ENCODE measurements at regions not wholly inside any gene's neighbourhood (a gene's known extent, or its start where the extent isn't known, plus 50 kb on each side); places are given as distances from the start of the nearest gene placed in this dataset.

GRCh38 chr7:17194656-17195055 lies 103.8 kb upstream of the AHR start:
- ChIA-PET POLR2A (no interaction called here), CTCF (interaction anchor here (1.1 kb wide), 1 partner anchor 212 kb away, joined by 3 read pairs; no protein-coding TSS in a partner anchor)
- FAIRE-seq (no peak), DNase-seq (ENCODE audit: low read depth in 1 of 2, low spot score in 1 of 2) (no peak), ATAC-seq (no peak)
- H3K4me2 ChIP-seq = no peak overlapping the region
- H3K9me3 ChIP-seq = no peaks in the 10 kb centered on the region
- H3K4me1 ChIP-seq = no peaks in the 10 kb centered on the region
- no peak for TF ChIP-seq ZFP36 (IDR thresholded peaks at IDR 0.05; ENCODE audit: borderline replicate concordance, partially characterized antibody)
- TF ChIP-seq, protein P1, sequence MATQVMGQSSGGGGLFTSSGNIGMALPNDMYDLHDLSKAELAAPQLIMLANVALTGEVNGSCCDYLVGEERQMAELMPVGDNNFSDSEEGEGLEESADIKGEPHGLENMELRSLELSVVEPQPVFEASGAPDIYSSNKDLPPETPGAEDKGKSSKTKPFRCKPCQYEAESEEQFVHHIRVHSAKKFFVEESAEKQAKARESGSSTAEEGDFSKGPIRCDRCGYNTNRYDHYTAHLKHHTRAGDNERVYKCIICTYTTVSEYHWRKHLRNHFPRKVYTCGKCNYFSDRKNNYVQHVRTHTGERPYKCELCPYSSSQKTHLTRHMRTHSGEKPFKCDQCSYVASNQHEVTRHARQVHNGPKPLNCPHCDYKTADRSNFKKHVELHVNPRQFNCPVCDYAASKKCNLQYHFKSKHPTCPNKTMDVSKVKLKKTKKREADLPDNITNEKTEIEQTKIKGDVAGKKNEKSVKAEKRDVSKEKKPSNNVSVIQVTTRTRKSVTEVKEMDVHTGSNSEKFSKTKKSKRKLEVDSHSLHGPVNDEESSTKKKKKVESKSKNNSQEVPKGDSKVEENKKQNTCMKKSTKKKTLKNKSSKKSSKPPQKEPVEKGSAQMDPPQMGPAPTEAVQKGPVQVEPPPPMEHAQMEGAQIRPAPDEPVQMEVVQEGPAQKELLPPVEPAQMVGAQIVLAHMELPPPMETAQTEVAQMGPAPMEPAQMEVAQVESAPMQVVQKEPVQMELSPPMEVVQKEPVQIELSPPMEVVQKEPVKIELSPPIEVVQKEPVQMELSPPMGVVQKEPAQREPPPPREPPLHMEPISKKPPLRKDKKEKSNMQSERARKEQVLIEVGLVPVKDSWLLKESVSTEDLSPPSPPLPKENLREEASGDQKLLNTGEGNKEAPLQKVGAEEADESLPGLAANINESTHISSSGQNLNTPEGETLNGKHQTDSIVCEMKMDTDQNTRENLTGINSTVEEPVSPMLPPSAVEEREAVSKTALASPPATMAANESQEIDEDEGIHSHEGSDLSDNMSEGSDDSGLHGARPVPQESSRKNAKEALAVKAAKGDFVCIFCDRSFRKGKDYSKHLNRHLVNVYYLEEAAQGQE (IDR thresholded peaks at IDR 0.05) = no peak
- TF ChIP-seq SMC3 (IDR thresholded peaks at IDR 0.05) = no peak
- TF ChIP-seq, protein P2, sequence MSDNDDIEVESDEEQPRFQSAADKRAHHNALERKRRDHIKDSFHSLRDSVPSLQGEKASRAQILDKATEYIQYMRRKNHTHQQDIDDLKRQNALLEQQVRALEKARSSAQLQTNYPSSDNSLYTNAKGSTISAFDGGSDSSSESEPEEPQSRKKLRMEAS (IDR thresholded peaks at IDR 0.05) = no peak
- TF ChIP-seq ZNF302 (CRISPR knock-in tag; IDR thresholded peaks at IDR 0.05) = no peak
- TF ChIP-seq, protein P3, sequence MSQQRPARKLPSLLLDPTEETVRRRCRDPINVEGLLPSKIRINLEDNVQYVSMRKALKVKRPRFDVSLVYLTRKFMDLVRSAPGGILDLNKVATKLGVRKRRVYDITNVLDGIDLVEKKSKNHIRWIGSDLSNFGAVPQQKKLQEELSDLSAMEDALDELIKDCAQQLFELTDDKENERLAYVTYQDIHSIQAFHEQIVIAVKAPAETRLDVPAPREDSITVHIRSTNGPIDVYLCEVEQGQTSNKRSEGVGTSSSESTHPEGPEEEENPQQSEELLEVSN (IDR thresholded peaks at IDR 0.05; ENCODE audit: borderline replicate concordance, low read depth) = no peak
- no peak for TF ChIP-seq CHD2 (IDR thresholded peaks at IDR 0.05; ENCODE audit: low read length, partially characterized antibody)
- no peak for TF ChIP-seq POLR2AphosphoS2 (conservative IDR thresholded peaks at IDR 0.05; ENCODE audit: low read length)
- no peak for TF ChIP-seq GATA3 (IDR thresholded peaks at IDR 0.05; ENCODE audit: borderline replicate concordance)
- TF ChIP-seq NR3C1 (IDR thresholded peaks at IDR 0.05) = no peak
- no peak for TF ChIP-seq KDM1A (IDR thresholded peaks at IDR 0.05; ENCODE audit: low read depth)
- no peak for TF ChIP-seq JUN (IDR thresholded peaks at IDR 0.05)
- TF ChIP-seq, protein P4, sequence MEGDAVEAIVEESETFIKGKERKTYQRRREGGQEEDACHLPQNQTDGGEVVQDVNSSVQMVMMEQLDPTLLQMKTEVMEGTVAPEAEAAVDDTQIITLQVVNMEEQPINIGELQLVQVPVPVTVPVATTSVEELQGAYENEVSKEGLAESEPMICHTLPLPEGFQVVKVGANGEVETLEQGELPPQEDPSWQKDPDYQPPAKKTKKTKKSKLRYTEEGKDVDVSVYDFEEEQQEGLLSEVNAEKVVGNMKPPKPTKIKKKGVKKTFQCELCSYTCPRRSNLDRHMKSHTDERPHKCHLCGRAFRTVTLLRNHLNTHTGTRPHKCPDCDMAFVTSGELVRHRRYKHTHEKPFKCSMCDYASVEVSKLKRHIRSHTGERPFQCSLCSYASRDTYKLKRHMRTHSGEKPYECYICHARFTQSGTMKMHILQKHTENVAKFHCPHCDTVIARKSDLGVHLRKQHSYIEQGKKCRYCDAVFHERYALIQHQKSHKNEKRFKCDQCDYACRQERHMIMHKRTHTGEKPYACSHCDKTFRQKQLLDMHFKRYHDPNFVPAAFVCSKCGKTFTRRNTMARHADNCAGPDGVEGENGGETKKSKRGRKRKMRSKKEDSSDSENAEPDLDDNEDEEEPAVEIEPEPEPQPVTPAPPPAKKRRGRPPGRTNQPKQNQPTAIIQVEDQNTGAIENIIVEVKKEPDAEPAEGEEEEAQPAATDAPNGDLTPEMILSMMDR (IDR thresholded peaks at IDR 0.05) = no peak
- TF ChIP-seq, protein P5, sequence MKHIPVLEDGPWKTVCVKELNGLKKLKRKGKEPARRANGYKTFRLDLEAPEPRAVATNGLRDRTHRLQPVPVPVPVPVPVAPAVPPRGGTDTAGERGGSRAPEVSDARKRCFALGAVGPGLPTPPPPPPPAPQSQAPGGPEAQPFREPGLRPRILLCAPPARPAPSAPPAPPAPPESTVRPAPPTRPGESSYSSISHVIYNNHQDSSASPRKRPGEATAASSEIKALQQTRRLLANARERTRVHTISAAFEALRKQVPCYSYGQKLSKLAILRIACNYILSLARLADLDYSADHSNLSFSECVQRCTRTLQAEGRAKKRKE (CRISPR knock-in tag; IDR thresholded peaks at IDR 0.05; ENCODE audit: low read depth) = no peak
- TF ChIP-seq HOXA7 (CRISPR knock-in tag; IDR thresholded peaks at IDR 0.05) = no peak
- TF ChIP-seq, protein P6, sequence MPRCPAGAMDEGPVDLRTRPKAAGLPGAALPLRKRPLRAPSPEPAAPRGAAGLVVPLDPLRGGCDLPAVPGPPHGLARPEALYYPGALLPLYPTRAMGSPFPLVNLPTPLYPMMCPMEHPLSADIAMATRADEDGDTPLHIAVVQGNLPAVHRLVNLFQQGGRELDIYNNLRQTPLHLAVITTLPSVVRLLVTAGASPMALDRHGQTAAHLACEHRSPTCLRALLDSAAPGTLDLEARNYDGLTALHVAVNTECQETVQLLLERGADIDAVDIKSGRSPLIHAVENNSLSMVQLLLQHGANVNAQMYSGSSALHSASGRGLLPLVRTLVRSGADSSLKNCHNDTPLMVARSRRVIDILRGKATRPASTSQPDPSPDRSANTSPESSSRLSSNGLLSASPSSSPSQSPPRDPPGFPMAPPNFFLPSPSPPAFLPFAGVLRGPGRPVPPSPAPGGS (IDR thresholded peaks at IDR 0.05) = no peak
- TF ChIP-seq FOSL2 (IDR thresholded peaks at IDR 0.05) = no peak
- TF ChIP-seq FOSL2 (CRISPR knock-in tag; IDR thresholded peaks at IDR 0.05) = no peak
- no peak for TF ChIP-seq PHF8 (IDR thresholded peaks at IDR 0.05; ENCODE audit: borderline replicate concordance, low read depth)
- no peak for TF ChIP-seq RAD21 (conservative IDR thresholded peaks at IDR 0.05 in 1 of 2, IDR thresholded peaks at IDR 0.05 in 1 of 2)
- TF ChIP-seq ESRRA (IDR thresholded peaks at IDR 0.05; ENCODE audit: borderline replicate concordance, low read length) = no peak
- 61% methylated on average over 5 of the region's 5 CpGs for WGBS (ENCODE audit: missing lambda C conversion rate)
- H3K27ac ChIP-seq = no peak overlapping the region
- no peak overlapping the region for H3K4me3 ChIP-seq
